ENCODE measurements at regions not wholly inside any gene's neighbourhood (a gene's known extent, or its start where the extent isn't known, plus 50 kb on each side); places are given as distances from the start of the nearest gene placed in this dataset.

GRCh38 chr4:162954976-162955375 is 211.7 kb downstream of the NAF1 start:
- no peak for DNase-seq (ENCODE audit: low read depth)
- TF ChIP-seq, protein P1, sequence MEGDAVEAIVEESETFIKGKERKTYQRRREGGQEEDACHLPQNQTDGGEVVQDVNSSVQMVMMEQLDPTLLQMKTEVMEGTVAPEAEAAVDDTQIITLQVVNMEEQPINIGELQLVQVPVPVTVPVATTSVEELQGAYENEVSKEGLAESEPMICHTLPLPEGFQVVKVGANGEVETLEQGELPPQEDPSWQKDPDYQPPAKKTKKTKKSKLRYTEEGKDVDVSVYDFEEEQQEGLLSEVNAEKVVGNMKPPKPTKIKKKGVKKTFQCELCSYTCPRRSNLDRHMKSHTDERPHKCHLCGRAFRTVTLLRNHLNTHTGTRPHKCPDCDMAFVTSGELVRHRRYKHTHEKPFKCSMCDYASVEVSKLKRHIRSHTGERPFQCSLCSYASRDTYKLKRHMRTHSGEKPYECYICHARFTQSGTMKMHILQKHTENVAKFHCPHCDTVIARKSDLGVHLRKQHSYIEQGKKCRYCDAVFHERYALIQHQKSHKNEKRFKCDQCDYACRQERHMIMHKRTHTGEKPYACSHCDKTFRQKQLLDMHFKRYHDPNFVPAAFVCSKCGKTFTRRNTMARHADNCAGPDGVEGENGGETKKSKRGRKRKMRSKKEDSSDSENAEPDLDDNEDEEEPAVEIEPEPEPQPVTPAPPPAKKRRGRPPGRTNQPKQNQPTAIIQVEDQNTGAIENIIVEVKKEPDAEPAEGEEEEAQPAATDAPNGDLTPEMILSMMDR (IDR thresholded peaks at IDR 0.05; ENCODE audit: insufficient read depth, low read depth, low read length, missing control alignments): no peak
- no peak overlapping the region for H3K4me3 ChIP-seq (ENCODE audit: low read depth, low read length)

DNA sequence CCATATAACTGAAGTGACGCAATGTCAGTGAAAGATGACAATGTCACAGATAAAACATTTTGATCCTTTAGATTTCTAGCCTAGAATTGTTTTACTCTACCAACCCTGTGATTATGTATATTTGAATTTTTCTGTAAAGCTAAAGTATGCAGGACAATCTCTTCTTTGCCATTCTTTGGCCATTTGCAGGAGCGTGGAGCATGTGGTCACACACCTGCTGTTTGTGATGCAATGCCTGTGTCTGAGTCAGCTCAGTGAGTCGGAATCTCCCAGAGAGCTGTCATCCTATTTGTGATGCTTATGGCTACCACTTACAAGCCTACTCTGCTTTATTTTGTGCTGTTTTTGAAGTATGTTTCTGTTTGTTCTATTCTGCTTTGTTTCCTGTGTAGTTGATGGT is 214.5 kb downstream of the NAF1 start:
- TF ChIP-seq, protein P1 (IDR thresholded peaks at IDR 0.05; ENCODE audit: insufficient read depth, low read depth, low read length, missing control alignments): no peak
- no peak for DNase-seq (ENCODE audit: low read depth)
- H3K4me3 ChIP-seq (ENCODE audit: low read depth, low read length): no peak overlapping the region

- no peak for DNase-seq (ENCODE audit: low read depth)
- TF ChIP-seq, protein P1 (IDR thresholded peaks at IDR 0.05; ENCODE audit: insufficient read depth, low read depth, low read length, missing control alignments): no peak
- H3K4me3 ChIP-seq (ENCODE audit: low read depth, low read length): no peak overlapping the region
Observed at GRCh38 chr4:162945713-162946112, 221.0 kb downstream of the NAF1 start.

GRCh38 chr4:162943263-162943662 is 223.4 kb downstream of the NAF1 start:
- no peak overlapping the region for H3K4me3 ChIP-seq (ENCODE audit: low read depth, low read length)
- DNase-seq (ENCODE audit: low read depth): no peak
- TF ChIP-seq, protein P1 (IDR thresholded peaks at IDR 0.05; ENCODE audit: insufficient read depth, low read depth, low read length, missing control alignments): peak; percentile 4

GRCh38 chr4:162938738-162939485 is 227.8 kb downstream of the NAF1 start:
- TF ChIP-seq, protein P1 (IDR thresholded peaks at IDR 0.05; ENCODE audit: insufficient read depth, low read depth, low read length, missing control alignments): no peak
- H3K4me3 ChIP-seq (ENCODE audit: low read depth, low read length): no peak overlapping the region
- no peak for DNase-seq (ENCODE audit: low read depth)

- TF ChIP-seq, protein P1 (IDR thresholded peaks at IDR 0.05; ENCODE audit: insufficient read depth, low read depth, low read length, missing control alignments): no peak
- no peak overlapping the region for H3K4me3 ChIP-seq (ENCODE audit: low read depth, low read length)
- DNase-seq (ENCODE audit: low read depth): no peak
Observed at GRCh38 chr4:162935214-162935613, 231.5 kb downstream of the NAF1 start.

DNA sequence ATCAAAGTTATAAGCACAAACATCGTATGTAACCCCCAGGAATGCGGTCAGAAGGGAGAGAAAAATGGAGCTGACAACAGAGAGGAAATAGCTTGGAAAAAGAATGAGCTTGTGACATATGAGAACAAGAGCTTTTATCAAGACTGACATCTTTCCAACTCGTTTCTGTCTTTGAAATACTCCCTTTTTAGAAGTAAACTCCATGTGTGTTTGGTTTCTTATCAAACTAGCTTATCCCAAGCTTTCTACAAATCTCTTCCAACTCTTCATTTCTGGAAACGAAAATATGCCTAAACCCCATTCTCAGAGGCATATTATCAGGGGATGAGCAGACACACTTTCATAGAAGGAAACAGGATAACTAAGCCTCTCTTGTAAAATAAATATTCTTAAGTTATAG is 235.4 kb downstream of the NAF1 start:
- no peak for DNase-seq (ENCODE audit: low read depth)
- TF ChIP-seq, protein P1 (IDR thresholded peaks at IDR 0.05; ENCODE audit: insufficient read depth, low read depth, low read length, missing control alignments): no peak

More for the DNA sequence above, 235.4 kb downstream of the NAF1 start:
- no peak overlapping the region for H3K4me3 ChIP-seq (ENCODE audit: low read depth, low read length)

Data from GM12865 (cell line).